A673 (cell line): ENCODE measurements at regions not wholly inside any gene's neighbourhood (a gene's known extent, or its start where the extent isn't known, plus 50 kb on each side); places are given as distances from the start of the nearest gene placed in this dataset.

Experiments
- BruUV-seq: library from RNA; stranded (reverse); fragments of 400-500 nt; replicated peaks from 2 replicates; lab custom pipeline; 2021; lab: Mats Ljungman, UMichigan
- CTCF ChIA-PET: fragments of 300-600 bp; sonication (Branson Sonifier 250); formaldehyde crosslinking; loops from one replicate; lab custom pipeline; 2022; ENCODE audit warnings: antibody characterized with exemption; lab: Charles Lee
- POLR2A ChIA-PET: fragments of 300-600 bp; sonication (Branson Sonifier 250); formaldehyde crosslinking; loops from one replicate; lab custom pipeline; 2022; ENCODE audit warnings: antibody characterized with exemption; ENCODE audit not compliant: low non-redundant PET; lab: Charles Lee
- DNase-seq: peaks from one replicate; pipeline ENCODE4 v3.0.0-alpha.2; 2015; ENCODE audit warnings: low spot score
- H3K27ac ChIP-seq: fragments of 200-600 bp; sonication (generic); 2 replicates; pipeline ENCODE4 v1.5.1; 2016; ENCODE audit warnings: mixed run types, low read depth, mild to moderate bottlenecking, mixed read lengths, antibody characterized with exemption, low read length; ENCODE audit not compliant: poor library complexity, severe bottlenecking
- H3K27me3 ChIP-seq: fragments of 200-600 bp; sonication (generic); replicated peaks from 2 replicates; pipeline ENCODE4 v1.6.1; 2017; ENCODE audit warnings: mixed run types, low read depth, mild to moderate bottlenecking, mixed read lengths, antibody characterized with exemption, low read length; ENCODE audit not compliant: insufficient read depth, poor library complexity
- H3K36me3 ChIP-seq: fragments of 200-600 bp; sonication (generic); 2 replicates; pipeline ENCODE4 v1.6.1; 2016; ENCODE audit warnings: mixed run types, mild to moderate bottlenecking, mixed read lengths, antibody characterized with exemption, low read length; ENCODE audit not compliant: insufficient read depth, poor library complexity, severe bottlenecking
- H3K4me1 ChIP-seq: fragments of 200-600 bp; sonication (generic); 2 replicates; pipeline ENCODE4 v1.6.1; 2017; ENCODE audit warnings: mixed run types, mild to moderate bottlenecking, mixed read lengths, antibody characterized with exemption, low read length; ENCODE audit not compliant: insufficient read depth, poor library complexity, severe bottlenecking
- H3K4me3 ChIP-seq: fragments of 200-600 bp; sonication (generic); 2 replicates; pipeline ENCODE4 v1.5.1; 2016; ENCODE audit warnings: low read depth, mixed run types, mild to moderate bottlenecking, mixed read lengths, low read length; ENCODE audit not compliant: poor library complexity, severe bottlenecking
- H3K9me3 ChIP-seq: fragments of 200-600 bp; sonication (generic); 2 replicates; pipeline ENCODE4 v1.6.1; 2016; ENCODE audit warnings: mixed run types, low read depth, mild to moderate bottlenecking, mixed read lengths, antibody characterized with exemption, low read length; ENCODE audit not compliant: poor library complexity, severe bottlenecking
- EZH2 ChIP-seq: fragments of 200-600 bp; sonication (generic); IDR thresholded peaks from 2 replicates; pipeline ENCODE4 v1.6.1; 2017; ENCODE audit warnings: borderline replicate concordance, low read depth, mild to moderate bottlenecking, mixed read lengths, antibody characterized with exemption, low read length; ENCODE audit not compliant: poor library complexity, severe bottlenecking
- intact Hi-C: fragments of 100-400 bp; cut with micrococcal nuclease; formaldehyde crosslinking; loops from one replicate; pipeline ENCODE4 v1.10.0; 2022; ENCODE audit not compliant: unreplicated experiment
- TF ChIP-seq, protein P1 (sequence below): fragments of 300-800, 200-600 bp; sonication (generic); conservative IDR thresholded peaks from 2 replicates; pipeline ENCODE4 v1.5.1; 2017; ENCODE audit warnings: low read depth, mild to moderate bottlenecking, antibody characterized with exemption, low read length, moderate library complexity, mixed read lengths

DNA sequence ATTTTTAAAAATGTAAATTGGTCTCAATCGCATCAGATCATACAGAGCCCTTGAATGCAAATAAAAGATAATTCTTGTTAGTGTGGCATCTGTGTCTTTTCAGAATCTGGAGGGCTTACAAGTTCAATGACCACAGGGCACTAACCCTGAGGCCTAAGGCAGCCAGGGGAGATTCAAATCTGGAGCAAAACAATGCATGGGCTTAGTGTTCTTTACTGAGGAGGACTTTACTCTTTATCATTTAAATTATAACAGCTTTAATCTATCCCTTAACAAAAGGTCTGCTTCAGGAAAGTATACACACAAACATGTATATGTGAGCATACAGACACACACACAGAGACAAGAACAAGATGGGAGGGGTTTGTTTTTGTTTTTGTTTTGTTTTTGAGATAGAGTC lies 51.0 kb upstream of the NSUN7 start:
- intact Hi-C loops, result no loop called here
- Histone ChIP-seq H3K9me3 (no peaks in the 10 kb centered on the region), H3K27me3 (no peaks in the 10 kb centered on the region), H3K27ac (no peak overlapping the region), H3K36me3 (no peaks in the 10 kb centered on the region), H3K4me3 (no peak overlapping the region), H3K4me1 (no peaks in the 10 kb centered on the region)
- ChIA-PET CTCF (no interaction called here), POLR2A (no interaction called here)
- no peak for DNase-seq
- no TSS peak for BruUV-seq
- TF ChIP-seq EZH2, result no peak
- TF ChIP-seq, protein P1, sequence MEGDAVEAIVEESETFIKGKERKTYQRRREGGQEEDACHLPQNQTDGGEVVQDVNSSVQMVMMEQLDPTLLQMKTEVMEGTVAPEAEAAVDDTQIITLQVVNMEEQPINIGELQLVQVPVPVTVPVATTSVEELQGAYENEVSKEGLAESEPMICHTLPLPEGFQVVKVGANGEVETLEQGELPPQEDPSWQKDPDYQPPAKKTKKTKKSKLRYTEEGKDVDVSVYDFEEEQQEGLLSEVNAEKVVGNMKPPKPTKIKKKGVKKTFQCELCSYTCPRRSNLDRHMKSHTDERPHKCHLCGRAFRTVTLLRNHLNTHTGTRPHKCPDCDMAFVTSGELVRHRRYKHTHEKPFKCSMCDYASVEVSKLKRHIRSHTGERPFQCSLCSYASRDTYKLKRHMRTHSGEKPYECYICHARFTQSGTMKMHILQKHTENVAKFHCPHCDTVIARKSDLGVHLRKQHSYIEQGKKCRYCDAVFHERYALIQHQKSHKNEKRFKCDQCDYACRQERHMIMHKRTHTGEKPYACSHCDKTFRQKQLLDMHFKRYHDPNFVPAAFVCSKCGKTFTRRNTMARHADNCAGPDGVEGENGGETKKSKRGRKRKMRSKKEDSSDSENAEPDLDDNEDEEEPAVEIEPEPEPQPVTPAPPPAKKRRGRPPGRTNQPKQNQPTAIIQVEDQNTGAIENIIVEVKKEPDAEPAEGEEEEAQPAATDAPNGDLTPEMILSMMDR, result no peak

- TF ChIP-seq EZH2, result no peak
- TF ChIP-seq, protein P1, result no peak
- intact Hi-C loops, result no loop called here
- Histone ChIP-seq H3K4me1 (no peaks in the 10 kb centered on the region), H3K27me3 (no peaks in the 10 kb centered on the region), H3K36me3 (no peaks in the 10 kb centered on the region), H3K9me3 (no peaks in the 10 kb centered on the region), H3K27ac (no peak overlapping the region), H3K4me3 (no peak overlapping the region)
- ChIA-PET POLR2A (no interaction called here), CTCF (no interaction called here)
- no peak for DNase-seq
- no TSS peak for BruUV-seq
These were observed 50.1 kb upstream of the NSUN7 start for GRCh38 chr4:40699648-40700047.
